ENCODE measurements at regions not wholly inside any gene's neighbourhood (a gene's known extent, or its start where the extent isn't known, plus 50 kb on each side); places are given as distances from the start of the nearest gene placed in this dataset.
"Not testable (repeated sequence)": the region's sequence is repeated elsewhere in the genome, so short reads cannot be mapped to it uniquely, and the experiment has no call there.

DNA sequence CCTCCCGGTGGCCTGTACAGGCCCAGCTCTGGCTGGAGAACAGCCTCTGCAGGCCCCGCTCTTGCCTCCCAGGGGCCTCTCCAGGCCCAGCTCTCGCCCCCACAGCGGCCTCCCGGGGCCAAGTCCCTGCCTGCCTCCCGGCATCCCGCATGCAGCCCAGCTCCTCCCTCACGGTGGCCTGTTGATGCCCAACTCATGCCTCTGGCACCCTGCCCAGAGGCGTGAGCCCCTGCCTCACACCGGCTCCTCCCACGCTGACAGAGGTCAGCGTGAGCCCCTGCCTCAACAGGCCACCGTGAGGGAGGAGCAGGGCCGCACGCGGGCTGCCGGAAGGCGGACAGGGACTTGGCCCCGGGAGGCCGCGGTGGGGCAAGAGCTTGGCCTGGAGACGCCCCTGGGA lies 157.0 kb upstream of the CDK13 start:
- H3K27ac Mint-ChIP-seq; H3K4me1 Mint-ChIP-seq; H3K4me1 ChIP-seq (ENCODE audit: control insufficient read depth in 1 of 2, insufficient read depth in 2 of 2, low read length in 2 of 2); H2AFZ ChIP-seq (ENCODE audit: insufficient read depth, low read depth, low read length, poor library complexity, severe bottlenecking); H3K9me3 ChIP-seq (replicated peaks in 1 of 2; ENCODE audit: control insufficient read depth in 1 of 2, insufficient read depth in 1 of 2, low read length in 2 of 2); H3K9ac ChIP-seq (ENCODE audit: insufficient read depth, low read length, poor library complexity, severe bottlenecking); H3K4me3 Mint-ChIP-seq; H4K20me1 ChIP-seq (ENCODE audit: insufficient read depth, low read length); H3K27ac ChIP-seq (ENCODE audit: low read depth in 1 of 2, low read length in 2 of 2); H3K4me2 ChIP-seq (replicated peaks; ENCODE audit: extremely low read depth, low read length, poor library complexity, severe bottlenecking); H3K79me2 ChIP-seq (ENCODE audit: insufficient read depth, low read length); H3K27me3 ChIP-seq (ENCODE audit: control insufficient read depth in 2 of 2, insufficient read depth in 2 of 2, low read length in 2 of 2); H3K27me3 Mint-ChIP-seq (ENCODE audit: low read depth in 3 of 3); intact Hi-C loops (cut with micrococcal nuclease); DNase-seq; H3K4me3 ChIP-seq (replicated peaks in 1 of 3; ENCODE audit: low read depth in 2 of 3, low read length in 3 of 3); H3K9me3 Mint-ChIP-seq: not testable (repeated sequence)
- H3K36me3 ChIP-seq (replicated peaks in 1 of 2; ENCODE audit: control insufficient read depth in 1 of 2, insufficient read depth in 2 of 2, low read length in 2 of 2) = peaks cover 11 to 17% of the 10 kb centered on the region in 2 donors
- 100% methylated on average over 11 of the region's 22 CpGs for WGBS (ENCODE audit: insufficient coverage)
- H3K36me3 Mint-ChIP-seq = peaks cover 24 to 48% of the 10 kb centered on the region in 2 donors

- H3K27me3 ChIP-seq (ENCODE audit: control insufficient read depth in 2 of 2, insufficient read depth in 2 of 2, low read length in 2 of 2); H3K4me3 Mint-ChIP-seq; DNase-seq; H3K27ac Mint-ChIP-seq; H3K4me1 ChIP-seq (ENCODE audit: control insufficient read depth in 1 of 2, insufficient read depth in 2 of 2, low read length in 2 of 2); H3K4me1 Mint-ChIP-seq; H3K9ac ChIP-seq (ENCODE audit: insufficient read depth, low read length, poor library complexity, severe bottlenecking); intact Hi-C loops (cut with micrococcal nuclease); H3K27me3 Mint-ChIP-seq (ENCODE audit: low read depth in 3 of 3); H3K4me2 ChIP-seq (replicated peaks; ENCODE audit: extremely low read depth, low read length, poor library complexity, severe bottlenecking); H4K20me1 ChIP-seq (ENCODE audit: insufficient read depth, low read length); H3K27ac ChIP-seq (ENCODE audit: low read depth in 1 of 2, low read length in 2 of 2); H3K4me3 ChIP-seq (replicated peaks in 1 of 3; ENCODE audit: low read depth in 2 of 3, low read length in 3 of 3); H3K9me3 Mint-ChIP-seq; H3K9me3 ChIP-seq (replicated peaks in 1 of 2; ENCODE audit: control insufficient read depth in 1 of 2, insufficient read depth in 1 of 2, low read length in 2 of 2); H3K79me2 ChIP-seq (ENCODE audit: insufficient read depth, low read length); H2AFZ ChIP-seq (ENCODE audit: insufficient read depth, low read depth, low read length, poor library complexity, severe bottlenecking): not testable (repeated sequence)
- peaks cover 11 to 17% of the 10 kb centered on the region in 2 donors for H3K36me3 ChIP-seq (replicated peaks in 1 of 2; ENCODE audit: control insufficient read depth in 1 of 2, insufficient read depth in 2 of 2, low read length in 2 of 2)
- WGBS (ENCODE audit: insufficient coverage) = 98% methylated on average over 14 of the region's 23 CpGs
- H3K36me3 Mint-ChIP-seq = peaks cover 24 to 48% of the 10 kb centered on the region in 2 donors
Measured at GRCh38 chr7:39793851-39794250, 156.2 kb upstream of the CDK13 start.

DNA sequence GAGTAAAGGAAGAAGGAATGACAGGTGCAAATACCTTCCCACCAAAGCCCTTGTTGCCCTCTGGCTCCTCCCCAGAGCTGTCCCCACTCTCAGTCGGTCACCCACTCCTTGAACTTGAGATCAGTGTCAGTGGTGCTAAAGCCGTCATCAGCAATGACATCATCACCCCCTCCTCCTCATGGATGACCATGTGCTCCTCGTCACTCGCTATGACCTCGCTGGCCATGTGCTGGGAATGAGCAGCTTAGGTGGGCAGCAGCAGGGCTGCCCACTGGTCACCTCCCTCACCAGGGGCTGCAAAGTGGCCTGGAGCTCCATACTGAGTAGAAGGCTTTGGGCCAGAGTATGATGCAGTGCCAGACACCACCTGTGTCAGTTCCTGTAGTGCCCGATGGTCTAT lies 153.1 kb upstream of the CDK13 start:
- H3K27me3 Mint-ChIP-seq (ENCODE audit: low read depth in 3 of 3); DNase-seq; H3K4me3 Mint-ChIP-seq; intact Hi-C loops (cut with micrococcal nuclease); H3K4me1 ChIP-seq (ENCODE audit: control insufficient read depth in 1 of 2, insufficient read depth in 2 of 2, low read length in 2 of 2); H3K79me2 ChIP-seq (ENCODE audit: insufficient read depth, low read length); H3K9me3 Mint-ChIP-seq; H3K27ac ChIP-seq (ENCODE audit: low read depth in 1 of 2, low read length in 2 of 2); H3K27ac Mint-ChIP-seq; H4K20me1 ChIP-seq (ENCODE audit: insufficient read depth, low read length); H3K9me3 ChIP-seq (replicated peaks in 1 of 2; ENCODE audit: control insufficient read depth in 1 of 2, insufficient read depth in 1 of 2, low read length in 2 of 2); H2AFZ ChIP-seq (ENCODE audit: insufficient read depth, low read depth, low read length, poor library complexity, severe bottlenecking); H3K4me2 ChIP-seq (replicated peaks; ENCODE audit: extremely low read depth, low read length, poor library complexity, severe bottlenecking); H3K4me3 ChIP-seq (replicated peaks in 1 of 3; ENCODE audit: low read depth in 2 of 3, low read length in 3 of 3); H3K27me3 ChIP-seq (ENCODE audit: control insufficient read depth in 2 of 2, insufficient read depth in 2 of 2, low read length in 2 of 2); H3K9ac ChIP-seq (ENCODE audit: insufficient read depth, low read length, poor library complexity, severe bottlenecking): not testable (repeated sequence)
- WGBS (ENCODE audit: insufficient coverage) = no CpG with 5 or more reads among the region's 6 CpGs
- peaks cover 2 to 10% of the 10 kb centered on the region in 2 donors for H3K36me3 ChIP-seq (replicated peaks in 1 of 2; ENCODE audit: control insufficient read depth in 1 of 2, insufficient read depth in 2 of 2, low read length in 2 of 2)
- Mint-ChIP-seq H3K36me3 (peaks cover 9 to 27% of the 10 kb centered on the region in 2 donors), H3K4me1 (peaks cover 12% of the 10 kb centered on the region)

- H3K9me3 Mint-ChIP-seq; H3K4me3 Mint-ChIP-seq; H3K27me3 ChIP-seq (ENCODE audit: control insufficient read depth in 2 of 2, insufficient read depth in 2 of 2, low read length in 2 of 2); H2AFZ ChIP-seq (ENCODE audit: insufficient read depth, low read depth, low read length, poor library complexity, severe bottlenecking); H3K9ac ChIP-seq (ENCODE audit: insufficient read depth, low read length, poor library complexity, severe bottlenecking); H4K20me1 ChIP-seq (ENCODE audit: insufficient read depth, low read length); H3K4me1 ChIP-seq (ENCODE audit: control insufficient read depth in 1 of 2, insufficient read depth in 2 of 2, low read length in 2 of 2); intact Hi-C loops (cut with micrococcal nuclease); H3K4me2 ChIP-seq (replicated peaks; ENCODE audit: extremely low read depth, low read length, poor library complexity, severe bottlenecking); H3K27ac ChIP-seq (ENCODE audit: low read depth in 1 of 2, low read length in 2 of 2); H3K4me3 ChIP-seq (replicated peaks in 1 of 3; ENCODE audit: low read depth in 2 of 3, low read length in 3 of 3); H3K9me3 ChIP-seq (replicated peaks in 1 of 2; ENCODE audit: control insufficient read depth in 1 of 2, insufficient read depth in 1 of 2, low read length in 2 of 2); H3K79me2 ChIP-seq (ENCODE audit: insufficient read depth, low read length); H3K36me3 ChIP-seq (replicated peaks in 1 of 2; ENCODE audit: control insufficient read depth in 1 of 2, insufficient read depth in 2 of 2, low read length in 2 of 2); H3K27me3 Mint-ChIP-seq (ENCODE audit: low read depth in 3 of 3); DNase-seq: not testable (repeated sequence)
- Mint-ChIP-seq H3K36me3 (peaks cover 9 to 18% of the 10 kb centered on the region in 2 donors), H3K4me1 (peaks cover 12% of the 10 kb centered on the region), H3K27ac (peak overlapping the region in 1 of 7 donors; percentile 56)
- WGBS (ENCODE audit: insufficient coverage) = 96% methylated on average over 3 of the region's 10 CpGs
Measured at GRCh38 chr7:39798077-39798476, 152.0 kb upstream of the CDK13 start.
